ENCODE measurements at regions not wholly inside any gene's neighbourhood (a gene's known extent, or its start where the extent isn't known, plus 50 kb on each side); places are given as distances from the start of the nearest gene placed in this dataset.

DNA sequence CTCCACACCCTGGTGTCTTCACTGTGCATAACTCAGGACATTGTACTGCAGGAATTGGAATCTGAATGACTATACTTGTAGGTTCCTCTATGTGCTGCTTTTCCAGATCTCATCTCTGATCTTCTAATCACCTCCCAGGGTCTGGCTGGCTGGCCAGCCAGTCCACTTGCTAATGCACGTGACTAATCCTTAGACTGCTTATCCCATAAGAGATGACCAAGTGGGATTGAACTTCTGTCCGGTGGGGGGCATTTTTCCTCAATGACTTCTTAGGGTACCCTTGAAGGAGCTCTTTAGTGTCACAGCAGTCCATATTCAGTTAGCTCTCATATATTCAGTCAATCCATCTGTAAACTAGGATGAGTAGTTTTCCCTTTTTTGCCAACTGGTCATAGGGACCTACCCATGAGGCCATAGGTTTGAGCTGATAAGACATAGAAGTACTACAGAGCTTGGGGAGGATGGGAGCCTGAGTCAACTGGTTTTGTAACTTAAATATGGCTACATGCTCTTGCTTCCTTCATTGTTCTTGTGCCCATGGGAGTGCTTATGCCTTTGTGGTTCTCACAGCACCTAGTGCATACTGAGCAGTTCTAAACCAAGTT lies 71.9 kb upstream of the WDR1 start:
- no peak overlapping the region for H2AFZ ChIP-seq (ENCODE audit: low read length)
- no peaks in the 10 kb centered on the region for H3K4me1 ChIP-seq (ENCODE audit: low read length)
- no peaks in the 10 kb centered on the region for H3K79me2 ChIP-seq (ENCODE audit: low read length)
- no peak for DNase-seq
- H3K4me2 ChIP-seq (ENCODE audit: low read depth, low read length): no peak overlapping the region
- no peak overlapping the region for H3K9ac ChIP-seq (ENCODE audit: low read length)
- no peaks in the 10 kb centered on the region for H3K9me2 ChIP-seq (replicated peaks; ENCODE audit: insufficient read depth, low read length)
- H4K20me1 ChIP-seq (ENCODE audit: insufficient read depth, low read length): no peaks in the 10 kb centered on the region
- TF ChIP-seq EZH2phosphoT487 (IDR thresholded peaks at IDR 0.05; ENCODE audit: low read length) (no peak), EZH2 (optimal IDR thresholded peaks at IDR 0.05; ENCODE audit: low read depth, low read length) (no peak)
- TF ChIP-seq, protein P1, sequence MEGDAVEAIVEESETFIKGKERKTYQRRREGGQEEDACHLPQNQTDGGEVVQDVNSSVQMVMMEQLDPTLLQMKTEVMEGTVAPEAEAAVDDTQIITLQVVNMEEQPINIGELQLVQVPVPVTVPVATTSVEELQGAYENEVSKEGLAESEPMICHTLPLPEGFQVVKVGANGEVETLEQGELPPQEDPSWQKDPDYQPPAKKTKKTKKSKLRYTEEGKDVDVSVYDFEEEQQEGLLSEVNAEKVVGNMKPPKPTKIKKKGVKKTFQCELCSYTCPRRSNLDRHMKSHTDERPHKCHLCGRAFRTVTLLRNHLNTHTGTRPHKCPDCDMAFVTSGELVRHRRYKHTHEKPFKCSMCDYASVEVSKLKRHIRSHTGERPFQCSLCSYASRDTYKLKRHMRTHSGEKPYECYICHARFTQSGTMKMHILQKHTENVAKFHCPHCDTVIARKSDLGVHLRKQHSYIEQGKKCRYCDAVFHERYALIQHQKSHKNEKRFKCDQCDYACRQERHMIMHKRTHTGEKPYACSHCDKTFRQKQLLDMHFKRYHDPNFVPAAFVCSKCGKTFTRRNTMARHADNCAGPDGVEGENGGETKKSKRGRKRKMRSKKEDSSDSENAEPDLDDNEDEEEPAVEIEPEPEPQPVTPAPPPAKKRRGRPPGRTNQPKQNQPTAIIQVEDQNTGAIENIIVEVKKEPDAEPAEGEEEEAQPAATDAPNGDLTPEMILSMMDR (IDR thresholded peaks at IDR 0.05; ENCODE audit: low read length): no peak
- H3K36me3 ChIP-seq (replicated peaks; ENCODE audit: insufficient read depth, low read length): no peaks in the 10 kb centered on the region
- H3K27ac ChIP-seq (ENCODE audit: low read length): no peak overlapping the region
- no peak overlapping the region for H3K4me3 ChIP-seq (ENCODE audit: low read length)
- H3K9me3 ChIP-seq (replicated peaks; ENCODE audit: insufficient read depth, low read length): no peaks in the 10 kb centered on the region
- no peaks in the 10 kb centered on the region for H3K27me3 ChIP-seq (replicated peaks; ENCODE audit: insufficient read depth, low read length)
- H3F3A ChIP-seq (ENCODE audit: insufficient read depth, low read length): no peaks in the 10 kb centered on the region

DNA sequence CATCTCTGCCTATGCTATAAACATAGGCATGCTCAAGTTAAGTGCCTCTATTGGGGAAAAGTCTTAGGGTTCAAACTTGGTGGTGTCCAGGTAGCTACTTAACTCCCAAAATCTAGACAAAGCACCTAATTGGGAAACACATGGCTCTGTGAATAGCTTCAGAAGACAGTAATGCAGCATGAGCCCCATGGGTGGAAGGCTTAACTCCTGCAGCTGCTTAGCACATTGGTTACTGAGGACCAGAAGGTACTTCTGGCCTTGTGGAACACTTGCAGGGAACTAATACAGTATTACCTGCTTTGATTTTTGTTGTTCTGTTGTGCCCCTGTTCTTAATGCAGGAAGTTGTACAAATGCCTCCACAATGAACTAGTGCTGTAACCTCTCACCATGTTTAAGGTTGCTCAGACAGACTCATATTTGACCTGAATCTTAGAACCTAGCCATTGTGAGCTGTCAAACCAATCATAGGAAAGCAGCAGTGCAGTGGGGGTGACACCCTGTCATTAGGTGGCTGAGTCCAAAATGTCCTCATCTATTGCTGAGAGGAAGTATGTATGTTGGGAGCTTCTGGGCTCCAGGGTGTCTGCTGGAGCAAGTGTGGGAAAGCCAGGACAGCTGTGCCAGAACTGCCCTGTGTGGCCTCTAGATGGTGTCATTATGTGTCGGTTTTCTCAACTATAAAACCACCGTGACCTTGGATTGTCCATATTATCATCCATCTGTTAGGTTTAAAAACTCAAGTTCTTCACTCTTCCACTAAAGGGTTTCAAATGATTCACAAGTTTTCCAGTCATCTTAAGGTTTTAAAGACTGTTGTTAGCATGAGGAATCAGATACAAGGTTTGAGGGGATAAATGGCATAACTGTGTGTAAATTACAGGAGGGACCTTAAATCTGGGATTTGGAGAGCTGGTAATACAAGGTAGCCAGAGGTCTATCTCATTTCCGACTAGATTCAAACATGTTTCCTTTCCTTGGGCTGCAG lies 69.9 kb upstream of the WDR1 start:
- Histone ChIP-seq H4K20me1 (ENCODE audit: insufficient read depth, low read length) (no peaks in the 10 kb centered on the region), H3K9ac (ENCODE audit: low read length) (no peak overlapping the region), H3K27ac (ENCODE audit: low read length) (no peak overlapping the region), H3K4me3 (ENCODE audit: low read length) (no peak overlapping the region), H3K4me1 (ENCODE audit: low read length) (no peaks in the 10 kb centered on the region), H2AFZ (ENCODE audit: low read length) (no peak overlapping the region), H3K4me2 (ENCODE audit: low read depth, low read length) (no peak overlapping the region), H3K79me2 (ENCODE audit: low read length) (no peaks in the 10 kb centered on the region), H3K9me2 (replicated peaks; ENCODE audit: insufficient read depth, low read length) (no peaks in the 10 kb centered on the region), H3K27me3 (replicated peaks; ENCODE audit: insufficient read depth, low read length) (no peaks in the 10 kb centered on the region), H3K9me3 (replicated peaks; ENCODE audit: insufficient read depth, low read length) (no peaks in the 10 kb centered on the region), H3K36me3 (replicated peaks; ENCODE audit: insufficient read depth, low read length) (no peaks in the 10 kb centered on the region), H3F3A (ENCODE audit: insufficient read depth, low read length) (no peaks in the 10 kb centered on the region)
- DNase-seq: no peak
- TF ChIP-seq, protein P1 (IDR thresholded peaks at IDR 0.05; ENCODE audit: low read length): no peak
- TF ChIP-seq EZH2phosphoT487 (IDR thresholded peaks at IDR 0.05; ENCODE audit: low read length) (no peak), EZH2 (optimal IDR thresholded peaks at IDR 0.05; ENCODE audit: low read depth, low read length) (no peak)

DNA sequence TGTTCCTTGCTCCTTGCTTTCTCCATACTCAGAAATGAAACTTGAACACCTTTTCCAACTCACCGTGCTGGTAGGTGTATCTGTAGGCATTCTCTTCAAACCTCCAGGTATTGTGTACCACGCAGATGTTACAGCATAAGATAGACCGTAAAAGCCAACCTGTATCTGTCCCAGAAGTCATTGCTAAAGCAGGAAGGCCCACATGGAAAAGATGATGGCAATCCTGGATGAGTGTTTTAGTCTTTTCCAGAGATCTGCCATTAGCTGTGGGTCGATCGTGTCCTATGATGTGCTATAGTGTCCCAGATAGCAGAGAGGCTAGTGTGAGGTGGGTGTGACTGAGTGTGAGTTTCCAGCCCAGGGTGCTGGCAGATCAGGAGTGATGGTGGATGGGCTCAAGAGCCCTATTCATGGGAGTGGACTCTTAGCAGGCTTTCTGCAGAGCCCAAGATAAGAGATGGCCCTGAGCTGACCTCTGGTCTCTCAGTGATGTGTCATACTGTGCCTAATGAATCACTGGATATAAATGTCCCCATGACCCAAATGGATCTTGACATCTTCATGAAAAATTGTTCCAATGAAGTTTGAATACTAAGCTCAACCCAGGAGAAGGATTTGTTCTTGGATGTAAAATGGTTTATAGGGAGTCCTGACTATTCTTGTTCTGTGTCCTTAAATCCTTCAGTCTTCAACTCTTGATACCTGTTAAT lies 69.1 kb upstream of the WDR1 start:
- DNase-seq: no peak

More for the DNA sequence above, 69.1 kb upstream of the WDR1 start:
- Histone ChIP-seq H3F3A (ENCODE audit: insufficient read depth, low read length) (no peaks in the 10 kb centered on the region), H3K4me2 (ENCODE audit: low read depth, low read length) (no peak overlapping the region), H2AFZ (ENCODE audit: low read length) (no peak overlapping the region), H3K9ac (ENCODE audit: low read length) (no peak overlapping the region), H3K36me3 (replicated peaks; ENCODE audit: insufficient read depth, low read length) (no peaks in the 10 kb centered on the region), H3K27me3 (replicated peaks; ENCODE audit: insufficient read depth, low read length) (no peaks in the 10 kb centered on the region), H3K4me3 (ENCODE audit: low read length) (no peak overlapping the region), H3K9me2 (replicated peaks; ENCODE audit: insufficient read depth, low read length) (no peaks in the 10 kb centered on the region), H3K4me1 (ENCODE audit: low read length) (peaks cover 5% of the 10 kb centered on the region; the same call in 1 of the 2 replicates), H4K20me1 (ENCODE audit: insufficient read depth, low read length) (no peaks in the 10 kb centered on the region), H3K79me2 (ENCODE audit: low read length) (no peaks in the 10 kb centered on the region), H3K9me3 (replicated peaks; ENCODE audit: insufficient read depth, low read length) (no peaks in the 10 kb centered on the region), H3K27ac (ENCODE audit: low read length) (no peak overlapping the region)
- no peak for TF ChIP-seq EZH2phosphoT487 (IDR thresholded peaks at IDR 0.05; ENCODE audit: low read length)
- no peak for TF ChIP-seq EZH2 (optimal IDR thresholded peaks at IDR 0.05; ENCODE audit: low read depth, low read length)
